Nephron (organoid): ENCODE measurements at regions not wholly inside any gene's neighbourhood (a gene's known extent, or its start where the extent isn't known, plus 50 kb on each side); places are given as distances from the start of the nearest gene placed in this dataset.
A peak's percentile ranks its signal among the peaks of the same experiment; 100 is the strongest.

Experiments
- H3K27ac Mint-ChIP-seq, 3 experiments: 2 replicates each; pipeline ENCODE4 v1.8.0; 2020; ENCODE audit warnings: mixed read lengths in 3 of 3, mild to moderate bottlenecking in 2 of 3, moderate library complexity in 1 of 3
- H3K27me3 Mint-ChIP-seq: 2 replicates; pipeline ENCODE4 v1.8.0; 2021; ENCODE audit warnings: low read depth, mild to moderate bottlenecking, moderate library complexity, mixed read lengths
- H3K36me3 Mint-ChIP-seq: 2 replicates; pipeline ENCODE4 v1.8.0; 2020; ENCODE audit warnings: low read depth, mixed read lengths
- H3K4me1 Mint-ChIP-seq: 2 replicates; pipeline ENCODE4 v1.8.0; 2020; ENCODE audit warnings: mixed read lengths
- H3K4me3 Mint-ChIP-seq, 3 experiments: 2 replicates each; pipeline ENCODE4 v1.8.0; 2020; ENCODE audit warnings: mild to moderate bottlenecking in 3 of 3, mixed read lengths in 3 of 3, moderate library complexity in 2 of 3
- H3K9me3 Mint-ChIP-seq: 2 replicates; pipeline ENCODE4 v1.8.0; 2020; ENCODE audit warnings: mixed read lengths
- CTCF ChIP-seq, 3 experiments: fragments of 200-600 bp; sonication (generic); IDR thresholded peaks; one replicate each; pipeline ENCODE4 v1.5.0; 2021; ENCODE audit warnings: antibody characterized with exemption in 3 of 3; ENCODE audit not compliant: unreplicated experiment in 3 of 3

- Mint-ChIP-seq H3K27ac (peak overlapping the region; percentile 71 to 88 (median 74)), H3K4me1 (peaks cover 43% of the 10 kb centered on the region), H3K27me3 (peaks cover 7% of the 10 kb centered on the region), H3K4me3 (no peak overlapping the region), H3K9me3 (peaks cover 3% of the 10 kb centered on the region), H3K36me3 (no peaks in the 10 kb centered on the region)
- TF ChIP-seq CTCF (IDR thresholded peaks at IDR 0.05; ENCODE audit: unreplicated experiment in 3 of 3): no peak
Observed at GRCh38 chr2:42980764-42981416, 188.5 kb upstream of the HAAO start.

- H3K27ac Mint-ChIP-seq: peak overlapping the region; percentile 71 to 88 (median 74)
- peaks cover 43% of the 10 kb centered on the region for H3K4me1 Mint-ChIP-seq
- no peaks in the 10 kb centered on the region for H3K36me3 Mint-ChIP-seq
- H3K27me3 Mint-ChIP-seq: peaks cover 7% of the 10 kb centered on the region
- no peak for TF ChIP-seq CTCF (IDR thresholded peaks at IDR 0.05; ENCODE audit: unreplicated experiment in 3 of 3)
- H3K9me3 Mint-ChIP-seq: peaks cover 3% of the 10 kb centered on the region
- H3K4me3 Mint-ChIP-seq: no peak overlapping the region
Observed at GRCh38 chr2:42979870-42980763, 187.7 kb upstream of the HAAO start.

GRCh38 chr2:42979416-42979869 lies 187.1 kb upstream of the HAAO start:
- peaks cover 3% of the 10 kb centered on the region for H3K9me3 Mint-ChIP-seq
- no peaks in the 10 kb centered on the region for H3K36me3 Mint-ChIP-seq
- H3K27me3 Mint-ChIP-seq: peaks cover 7% of the 10 kb centered on the region
- no peak for TF ChIP-seq CTCF (IDR thresholded peaks at IDR 0.05; ENCODE audit: unreplicated experiment in 3 of 3)
- peak overlapping the region; percentile 71 to 88 (median 74) for H3K27ac Mint-ChIP-seq
- peaks cover 46% of the 10 kb centered on the region for H3K4me1 Mint-ChIP-seq
- no peak overlapping the region for H3K4me3 Mint-ChIP-seq

- H3K4me3 Mint-ChIP-seq: no peak overlapping the region
- no peak for TF ChIP-seq CTCF (IDR thresholded peaks at IDR 0.05; ENCODE audit: unreplicated experiment in 3 of 3)
Observed at GRCh38 chr2:42978887-42979415, 186.6 kb upstream of the HAAO start.

GRCh38 chr2:42978175-42978886 lies 185.9 kb upstream of the HAAO start:
- Mint-ChIP-seq H3K27me3 (peaks cover 7% of the 10 kb centered on the region), H3K27ac (peak overlapping the region; percentile 74 to 91 (median 83)), H3K4me3 (no peak overlapping the region), H3K9me3 (peaks cover 3% of the 10 kb centered on the region), H3K4me1 (peaks cover 48% of the 10 kb centered on the region), H3K36me3 (no peaks in the 10 kb centered on the region)
- no peak for TF ChIP-seq CTCF (IDR thresholded peaks at IDR 0.05; ENCODE audit: unreplicated experiment in 3 of 3)

More at GRCh38 chr2:42978887-42979415, 186.6 kb upstream of the HAAO start:
- Mint-ChIP-seq H3K27ac (peak overlapping the region; percentile 71 to 88 (median 74)), H3K4me1 (peaks cover 49% of the 10 kb centered on the region), H3K36me3 (no peaks in the 10 kb centered on the region), H3K9me3 (peaks cover 3% of the 10 kb centered on the region), H3K27me3 (peaks cover 7% of the 10 kb centered on the region)
